Transverse colon (tissue), 4 donors: ENCODE measurements at regions not wholly inside any gene's neighbourhood (a gene's known extent, or its start where the extent isn't known, plus 50 kb on each side); places are given as distances from the start of the nearest gene placed in this dataset.

Experiments used
- DNase-seq: peaks from one replicate; pipeline ENCODE4 v3.0.0-alpha.2; 2019
- H3K27ac ChIP-seq, 4 donors: fragments of 200-600 bp; sonication (generic); 2 replicates each; pipeline ENCODE4 v1.5.1; 2016 to 2018; ENCODE audit warnings: inconsistent platforms in 4 of 4
- H3K27me3 ChIP-seq: fragments of 200-600 bp; sonication (generic); 2 replicates; pipeline ENCODE4 v1.5.1; 2017; ENCODE audit warnings: inconsistent platforms
- H3K36me3 ChIP-seq, 4 donors: fragments of 200-600 bp; sonication (generic); 2 replicates each; pipeline ENCODE4 v1.5.1; 2017 to 2019; ENCODE audit warnings: inconsistent platforms in 4 of 4
- H3K4me1 ChIP-seq, 4 donors: fragments of 200-600 bp; sonication (generic); 2 replicates each; pipeline ENCODE4 v1.5.1; 2017 to 2020; ENCODE audit warnings: inconsistent platforms in 4 of 4
- H3K4me3 ChIP-seq, 4 donors: fragments of 200-600 bp; sonication (generic); 1 replicate in 1 of 4; 2 replicates in 3 of 4; pipeline versions ENCODE4 v1.5.1 to v1.6.1; 2017 to 2019; ENCODE audit warnings: inconsistent platforms in 4 of 4
- H3K9me3 ChIP-seq, 2 donors: fragments of 200-600 bp; sonication (generic); 2 replicates each; pipeline ENCODE4 v1.5.1; 2017 to 2019; ENCODE audit warnings: inconsistent platforms in 2 of 2
- EP300 ChIP-seq: sonication (generic); formaldehyde crosslinking; IDR thresholded peaks from one replicate; pipeline ENCODE4 v1.6.1; 2017; ENCODE audit warnings: antibody characterized with exemption, low read depth
- POLR2A ChIP-seq: fragments of 450-650 bp; IDR thresholded peaks from one replicate; pipeline ENCODE4 v1.6.1; 2016; ENCODE audit warnings: antibody characterized with exemption, mild to moderate bottlenecking, moderate library complexity
- POLR2AphosphoS5 ChIP-seq, 3 donors: sonication (generic); formaldehyde crosslinking; IDR thresholded peaks; one replicate each; pipeline ENCODE4 v1.6.1; 2016; ENCODE audit warnings: antibody characterized with exemption in 3 of 3
- WGBS, 2 donors: methylation state at CpG; one replicate each; pipeline ENCODE4 v1.1.5; 2018; ENCODE audit warnings: low coverage in 1 of 2; 5-methylcytosine and 5-hydroxymethylcytosine counted together
- in situ Hi-C, 4 donors: fragments of 200-750 bp; cut with MboI; loops; one replicate each; pipeline versions ENCODE4 v1.15.0 to v1.15.1; 2017; ENCODE audit warnings: low sequenced_read_pairs in 3 of 4, low pct_ligation_motif_present in 1 of 4, low pct_unique_long_range_greater_than_20kb in 1 of 4
- intact Hi-C: fragments of 100-400 bp; cut with DNase I; formaldehyde crosslinking; loops from one replicate; pipeline ENCODE4 v1.15.1; 2023; ENCODE audit warnings: low total_unique reads
- TF ChIP-seq, protein P1 (sequence below), 5 experiments: fragments of 200-600 bp in 3 of 5; fragments of 450-650 bp in 2 of 5; sonication (generic) in 3 of 5; IDR thresholded peaks; 1 replicate in 2 of 5; 2 replicates in 3 of 5; pipeline ENCODE4 v1.5.1; 2016 to 2017; ENCODE audit warnings: antibody characterized with exemption in 5 of 5, inconsistent platforms in 3 of 5, mild to moderate bottlenecking in 2 of 5, moderate library complexity in 1 of 5

DNA sequence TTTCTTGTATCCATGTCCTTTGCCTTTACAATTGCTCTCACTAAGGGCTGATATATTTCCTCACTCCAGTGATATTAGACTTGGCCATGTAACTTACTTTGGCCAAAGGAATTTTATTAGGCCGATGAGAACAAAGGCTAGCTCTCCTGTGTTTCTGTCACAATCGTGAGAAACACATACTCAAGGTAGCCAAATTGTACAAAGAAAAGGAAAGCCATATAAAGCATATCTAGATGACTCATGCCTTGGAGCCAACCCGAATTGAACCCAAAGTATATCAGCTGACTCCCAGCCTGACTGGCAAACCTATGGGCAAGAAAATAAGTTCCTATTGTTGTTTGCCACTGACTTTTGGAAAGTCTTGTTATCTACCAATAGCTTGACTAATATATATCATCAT lies 371.7 kb upstream of the LRRC7 start:
- TF ChIP-seq POLR2A (no peak), POLR2AphosphoS5 (IDR thresholded peaks at IDR 0.05) (no peak), EP300 (no peak)
- TF ChIP-seq, protein P1, sequence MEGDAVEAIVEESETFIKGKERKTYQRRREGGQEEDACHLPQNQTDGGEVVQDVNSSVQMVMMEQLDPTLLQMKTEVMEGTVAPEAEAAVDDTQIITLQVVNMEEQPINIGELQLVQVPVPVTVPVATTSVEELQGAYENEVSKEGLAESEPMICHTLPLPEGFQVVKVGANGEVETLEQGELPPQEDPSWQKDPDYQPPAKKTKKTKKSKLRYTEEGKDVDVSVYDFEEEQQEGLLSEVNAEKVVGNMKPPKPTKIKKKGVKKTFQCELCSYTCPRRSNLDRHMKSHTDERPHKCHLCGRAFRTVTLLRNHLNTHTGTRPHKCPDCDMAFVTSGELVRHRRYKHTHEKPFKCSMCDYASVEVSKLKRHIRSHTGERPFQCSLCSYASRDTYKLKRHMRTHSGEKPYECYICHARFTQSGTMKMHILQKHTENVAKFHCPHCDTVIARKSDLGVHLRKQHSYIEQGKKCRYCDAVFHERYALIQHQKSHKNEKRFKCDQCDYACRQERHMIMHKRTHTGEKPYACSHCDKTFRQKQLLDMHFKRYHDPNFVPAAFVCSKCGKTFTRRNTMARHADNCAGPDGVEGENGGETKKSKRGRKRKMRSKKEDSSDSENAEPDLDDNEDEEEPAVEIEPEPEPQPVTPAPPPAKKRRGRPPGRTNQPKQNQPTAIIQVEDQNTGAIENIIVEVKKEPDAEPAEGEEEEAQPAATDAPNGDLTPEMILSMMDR (IDR thresholded peaks at IDR 0.05): no peak
- WGBS, 2 donors: 62 to 63% methylated on average over 2 to 3 of the region's 3 CpGs
- no peak overlapping the region for H3K27ac ChIP-seq
- no peaks in the 10 kb centered on the region for H3K4me1 ChIP-seq
- H3K9me3 ChIP-seq: no peaks in the 10 kb centered on the region
- no peaks in the 10 kb centered on the region for H3K27me3 ChIP-seq
- H3K4me3 ChIP-seq: no peak overlapping the region
- no peak for DNase-seq
- H3K36me3 ChIP-seq: no peaks in the 10 kb centered on the region
- intact Hi-C loops (no loop called here), in situ Hi-C loops (no loop called here)

DNA sequence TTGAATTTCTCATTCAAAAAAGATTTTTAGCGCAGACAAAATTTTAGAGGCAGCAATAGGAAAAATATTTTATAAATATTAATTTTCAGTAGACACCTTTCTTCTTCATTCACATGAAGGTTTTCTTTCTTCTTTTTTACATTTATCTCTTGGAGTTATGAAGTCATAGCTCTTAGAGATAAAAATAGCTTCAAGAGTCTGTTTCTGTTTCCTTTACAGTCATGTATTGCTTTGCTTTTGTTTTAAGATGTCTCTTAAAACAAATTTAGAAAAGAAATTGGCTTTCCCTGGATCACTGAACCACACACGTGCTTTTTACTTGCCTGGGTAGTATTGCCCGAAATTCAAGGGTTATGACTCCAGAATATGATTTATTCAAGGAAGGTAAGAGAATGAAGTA lies 369.9 kb upstream of the LRRC7 start:
- DNase-seq: no peak
- 60 to 63% methylated on average over 3 of the region's 3 CpGs for WGBS, 2 donors
- no peak overlapping the region for H3K4me3 ChIP-seq
- H3K36me3 ChIP-seq: no peaks in the 10 kb centered on the region
- H3K9me3 ChIP-seq: no peaks in the 10 kb centered on the region
- no peaks in the 10 kb centered on the region for H3K27me3 ChIP-seq
- H3K27ac ChIP-seq: no peak overlapping the region
- no peaks in the 10 kb centered on the region for H3K4me1 ChIP-seq
- intact Hi-C loops: no loop called here
- no peak for TF ChIP-seq EP300
- no peak for TF ChIP-seq POLR2AphosphoS5 (IDR thresholded peaks at IDR 0.05)
- TF ChIP-seq, protein P1 (IDR thresholded peaks at IDR 0.05): no peak
- no peak for TF ChIP-seq POLR2A
- in situ Hi-C loops: no loop called here

DNA sequence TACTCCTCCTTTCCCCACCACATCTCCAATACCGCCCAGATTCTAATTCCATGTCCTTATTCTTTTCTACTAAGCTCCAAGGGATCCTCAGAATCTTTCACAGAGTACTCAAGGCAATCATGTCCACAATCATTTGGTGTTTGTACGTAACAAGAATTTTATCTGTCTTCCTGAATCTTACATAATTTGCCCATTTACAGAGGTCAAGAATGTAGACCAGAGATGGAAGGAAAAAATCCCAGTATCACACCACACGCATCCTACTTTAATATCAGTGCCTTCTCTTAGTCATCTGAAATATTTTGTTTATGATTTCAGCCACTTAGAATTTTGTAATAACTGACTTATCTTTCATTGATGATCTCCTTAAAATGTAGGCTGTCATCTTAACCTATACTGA lies 366.0 kb upstream of the LRRC7 start:
- Histone ChIP-seq H3K27me3 (no peaks in the 10 kb centered on the region), H3K27ac (no peak overlapping the region), H3K9me3 (peaks cover 0 to 4% of the 10 kb centered on the region in 2 donors), H3K4me3 (no peak overlapping the region), H3K4me1 (no peaks in the 10 kb centered on the region), H3K36me3 (no peaks in the 10 kb centered on the region)
- intact Hi-C loops (no loop called here), in situ Hi-C loops (no loop called here)
- TF ChIP-seq POLR2AphosphoS5 (IDR thresholded peaks at IDR 0.05): no peak
- TF ChIP-seq EP300: no peak
- no peak for TF ChIP-seq POLR2A
- TF ChIP-seq, protein P1 (IDR thresholded peaks at IDR 0.05): no peak
- WGBS, 2 donors: 63 to 71% methylated on average over 3 of the region's 3 CpGs
- no peak for DNase-seq

DNA sequence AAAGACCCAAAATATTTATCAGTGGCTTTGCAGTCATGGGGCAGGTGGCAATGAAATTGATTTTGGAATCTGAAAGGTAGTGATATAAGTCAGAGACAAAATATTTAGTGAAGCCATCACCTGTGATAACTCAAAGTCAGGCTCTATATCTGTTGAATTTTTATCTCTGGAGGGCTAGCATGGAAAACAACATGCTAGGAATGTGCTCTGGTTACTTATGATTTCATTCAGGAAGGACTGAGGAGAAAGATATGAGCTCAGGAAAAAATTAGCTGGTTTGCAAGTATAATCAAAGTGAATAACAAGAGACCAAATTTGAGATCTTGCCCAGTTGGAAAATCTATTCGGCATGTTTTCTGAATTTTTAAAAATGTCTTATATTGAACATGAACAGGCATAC lies 364.6 kb upstream of the LRRC7 start:
- Histone ChIP-seq H3K27me3 (no peaks in the 10 kb centered on the region), H3K4me1 (no peaks in the 10 kb centered on the region), H3K36me3 (no peaks in the 10 kb centered on the region), H3K27ac (no peak overlapping the region), H3K9me3 (peaks cover 0 to 4% of the 10 kb centered on the region in 2 donors), H3K4me3 (no peak overlapping the region)
- 84 to 100% methylated on average over 1 of the region's 1 CpG for WGBS, 2 donors
- in situ Hi-C loops: no loop called here
- TF ChIP-seq POLR2A (no peak), POLR2AphosphoS5 (IDR thresholded peaks at IDR 0.05) (no peak), EP300 (no peak)
- TF ChIP-seq, protein P1 (IDR thresholded peaks at IDR 0.05): no peak
- DNase-seq: no peak
- intact Hi-C loops: no loop called here
